Trophoblast cell (in vitro differentiated cells and primary cell): ENCODE measurements at regions not wholly inside any gene's neighbourhood (a gene's known extent, or its start where the extent isn't known, plus 50 kb on each side); places are given as distances from the start of the nearest gene placed in this dataset.

ENCODE experiments used
- DNase-seq, 2 donors: peaks; one replicate each; pipeline ENCODE4 v3.0.0-alpha.2; 2016
- H2AFZ ChIP-seq: 2 replicates; pipeline ENCODE4 v1.6.1; 2013; ENCODE audit warnings: low read length, moderate library complexity, mild to moderate bottlenecking; ENCODE audit not compliant: insufficient read depth, poor library complexity
- H2AK5ac ChIP-seq: 2 replicates; pipeline ENCODE4 v1.6.1; 2013; ENCODE audit warnings: mild to moderate bottlenecking, low read length
- H2BK120ac ChIP-seq: 2 replicates; pipeline ENCODE4 v1.6.1; 2013; ENCODE audit warnings: low read length, mild to moderate bottlenecking, moderate library complexity; ENCODE audit not compliant: insufficient read depth, poor library complexity
- H2BK12ac ChIP-seq: 2 replicates; pipeline ENCODE4 v1.6.1; 2013; ENCODE audit warnings: mild to moderate bottlenecking, low read length, moderate library complexity
- H2BK5ac ChIP-seq: 2 replicates; pipeline ENCODE4 v1.6.1; 2013; ENCODE audit warnings: low read length, low read depth, moderate library complexity, mild to moderate bottlenecking; ENCODE audit not compliant: poor library complexity
- H3K14ac ChIP-seq: 2 replicates; pipeline ENCODE4 v1.6.1; 2013; ENCODE audit warnings: mild to moderate bottlenecking, low read length
- H3K18ac ChIP-seq: 2 replicates; pipeline ENCODE4 v1.6.1; 2013; ENCODE audit warnings: mild to moderate bottlenecking, low read length
- H3K23ac ChIP-seq: 2 replicates; pipeline ENCODE4 v1.6.1; 2013; ENCODE audit warnings: low read length
- H3K27ac ChIP-seq: 2 replicates; pipeline ENCODE4 v1.5.1; 2013; ENCODE audit warnings: low read depth, mild to moderate bottlenecking, inconsistent platforms, low read length, moderate library complexity
- H3K27me3 ChIP-seq: 2 replicates; pipeline ENCODE4 v1.6.1; 2013; ENCODE audit warnings: inconsistent platforms, mild to moderate bottlenecking, low read length, moderate library complexity; ENCODE audit not compliant: insufficient read depth
- H3K36me3 ChIP-seq, 2 experiments: 1 replicate in 1 of 2; 2 replicates in 1 of 2; pipeline ENCODE4 v1.6.1; 2013; ENCODE audit warnings: low read length in 2 of 2, mild to moderate bottlenecking in 2 of 2, moderate library complexity in 1 of 2; ENCODE audit not compliant: insufficient read depth in 2 of 2, control insufficient read depth in 1 of 2
- H3K4ac ChIP-seq: 2 replicates; pipeline ENCODE4 v1.6.1; 2013; ENCODE audit warnings: low read depth, mild to moderate bottlenecking, low read length, moderate library complexity
- H3K4me1 ChIP-seq, 2 experiments: 1 replicate in 1 of 2; 2 replicates in 1 of 2; pipeline ENCODE4 v1.6.1; 2013; ENCODE audit warnings: low read length in 2 of 2, mild to moderate bottlenecking in 2 of 2, moderate library complexity in 1 of 2; ENCODE audit not compliant: insufficient read depth in 2 of 2, control insufficient read depth in 1 of 2
- H3K4me2 ChIP-seq: 2 replicates; pipeline ENCODE4 v1.6.1; 2013; ENCODE audit warnings: inconsistent platforms, mild to moderate bottlenecking, low read length, moderate library complexity
- H3K4me3 ChIP-seq: 2 replicates; pipeline ENCODE4 v1.5.1; 2013; ENCODE audit warnings: mild to moderate bottlenecking, low read depth, low read length, inconsistent platforms
- H3K79me1 ChIP-seq: one replicate; pipeline ENCODE4 v1.6.1; 2013; ENCODE audit warnings: low read length
- H3K79me2 ChIP-seq: 2 replicates; pipeline ENCODE4 v1.6.1; 2013; ENCODE audit warnings: low read length, mild to moderate bottlenecking; ENCODE audit not compliant: control insufficient read depth, insufficient read depth, poor library complexity
- H3K9ac ChIP-seq: 2 replicates; pipeline ENCODE4 v1.6.1; 2013; ENCODE audit warnings: mild to moderate bottlenecking, low read length
- H3K9me3 ChIP-seq: 2 replicates; pipeline ENCODE4 v1.6.1; 2013; ENCODE audit warnings: low read depth, mild to moderate bottlenecking, control low read depth, inconsistent platforms, low read length; ENCODE audit not compliant: insufficient read depth
- H4K12ac ChIP-seq: 2 replicates; pipeline ENCODE4 v1.6.1; 2013; ENCODE audit warnings: low read depth, mild to moderate bottlenecking, low read length, moderate library complexity
- H4K8ac ChIP-seq: 2 replicates; pipeline ENCODE4 v1.6.1; 2013; ENCODE audit warnings: low read depth, mild to moderate bottlenecking, low read length, moderate library complexity
- H4K91ac ChIP-seq: one replicate; pipeline ENCODE4 v1.6.1; 2013; ENCODE audit warnings: low read depth, mild to moderate bottlenecking, low read length, moderate library complexity
- WGBS: extraction: QIAGEN DNeasy Blood & Tissue Kit; methylation state at CpG from one replicate; pipeline ENCODE4 v1.1.7; 2013; ENCODE audit warnings: missing lambda C conversion rate; ENCODE audit not compliant: insufficient read length, insufficient coverage; ENCODE audit errors: extremely low coverage; 5-methylcytosine and 5-hydroxymethylcytosine counted together

GRCh38 chr4:119684463-119684862 is 55.9 kb upstream of the PDE5A start:
- Histone ChIP-seq H3K4me1 (no peaks in the 10 kb centered on the region), H4K12ac (no peak overlapping the region), H3K4me3 (no peak overlapping the region), H2AFZ (no peak overlapping the region), H2BK5ac (no peak overlapping the region), H3K23ac (no peak overlapping the region), H4K91ac (no peak overlapping the region), H3K9me3 (no peaks in the 10 kb centered on the region), H3K79me1 (no peaks in the 10 kb centered on the region), H3K4ac (no peak overlapping the region), H3K36me3 (no peaks in the 10 kb centered on the region), H2AK5ac (no peak overlapping the region), H3K18ac (no peak overlapping the region), H3K79me2 (no peaks in the 10 kb centered on the region), H3K14ac (no peak overlapping the region), H3K9ac (no peak overlapping the region), H4K8ac (no peak overlapping the region), H3K4me2 (no peak overlapping the region), H2BK120ac (no peak overlapping the region), H3K27ac (no peak overlapping the region), H3K27me3 (no peaks in the 10 kb centered on the region), H2BK12ac (no peak overlapping the region)
- WGBS, result no CpG with 5 or more reads among the region's 4 CpGs
- no peak for DNase-seq

- H3K9ac ChIP-seq, result no peak overlapping the region
- H4K12ac ChIP-seq, result no peak overlapping the region
- no peak overlapping the region for H3K18ac ChIP-seq
- H3K27ac ChIP-seq, result no peak overlapping the region
- no peak overlapping the region for H3K4me3 ChIP-seq
- no peaks in the 10 kb centered on the region for H3K9me3 ChIP-seq
- no CpG with 5 or more reads among the region's 1 CpG for WGBS
- H3K79me2 ChIP-seq, result no peaks in the 10 kb centered on the region
- H2BK120ac ChIP-seq, result no peak overlapping the region
- H3K27me3 ChIP-seq, result no peaks in the 10 kb centered on the region
- no peak overlapping the region for H4K8ac ChIP-seq
- H3K23ac ChIP-seq, result no peak overlapping the region
- no peak overlapping the region for H3K14ac ChIP-seq
- no peak overlapping the region for H4K91ac ChIP-seq
- no peak overlapping the region for H2AFZ ChIP-seq
- no peaks in the 10 kb centered on the region for H3K79me1 ChIP-seq
- no peak for DNase-seq
- H3K36me3 ChIP-seq, result no peaks in the 10 kb centered on the region
- H3K4me2 ChIP-seq, result no peak overlapping the region
- no peak overlapping the region for H2BK12ac ChIP-seq
- no peak overlapping the region for H3K4ac ChIP-seq
- no peak overlapping the region for H2BK5ac ChIP-seq
- H3K4me1 ChIP-seq, result no peaks in the 10 kb centered on the region
- no peak overlapping the region for H2AK5ac ChIP-seq
These were observed 54.9 kb upstream of the PDE5A start for GRCh38 chr4:119683518-119683917.

- Histone ChIP-seq H3K27me3 (no peaks in the 10 kb centered on the region), H2BK12ac (no peak overlapping the region), H3K9ac (no peak overlapping the region), H2BK5ac (no peak overlapping the region), H4K8ac (no peak overlapping the region), H3K4me3 (no peak overlapping the region), H3K18ac (no peak overlapping the region), H3K4me1 (no peaks in the 10 kb centered on the region), H3K36me3 (no peaks in the 10 kb centered on the region), H2AK5ac (no peak overlapping the region), H3K23ac (no peak overlapping the region), H2AFZ (no peak overlapping the region), H3K79me2 (no peaks in the 10 kb centered on the region), H3K27ac (no peak overlapping the region), H4K91ac (no peak overlapping the region), H3K4ac (no peak overlapping the region), H3K4me2 (no peak overlapping the region), H3K79me1 (no peaks in the 10 kb centered on the region), H4K12ac (no peak overlapping the region), H2BK120ac (no peak overlapping the region), H3K9me3 (no peaks in the 10 kb centered on the region), H3K14ac (no peak overlapping the region)
- no CpG with 5 or more reads among the region's 2 CpGs for WGBS
- no peak for DNase-seq
These were observed 53.5 kb upstream of the PDE5A start for GRCh38 chr4:119682099-119682498.

- H3K36me3 ChIP-seq, result no peaks in the 10 kb centered on the region
- no peak overlapping the region for H3K14ac ChIP-seq
- no peak overlapping the region for H4K91ac ChIP-seq
- no peak overlapping the region for H3K23ac ChIP-seq
- no peak for DNase-seq
- no peak overlapping the region for H3K27ac ChIP-seq
- H4K12ac ChIP-seq, result no peak overlapping the region
- H3K27me3 ChIP-seq, result no peaks in the 10 kb centered on the region
- no peak overlapping the region for H3K4ac ChIP-seq
- H3K9ac ChIP-seq, result no peak overlapping the region
- no peak overlapping the region for H3K4me2 ChIP-seq
- no peak overlapping the region for H2BK120ac ChIP-seq
- no peaks in the 10 kb centered on the region for H3K9me3 ChIP-seq
- H4K8ac ChIP-seq, result no peak overlapping the region
- WGBS, result no CpG with 5 or more reads among the region's 3 CpGs
- H3K18ac ChIP-seq, result no peak overlapping the region
- no peak overlapping the region for H3K4me3 ChIP-seq
- H2BK5ac ChIP-seq, result no peak overlapping the region
- H2AK5ac ChIP-seq, result no peak overlapping the region
- no peaks in the 10 kb centered on the region for H3K79me2 ChIP-seq
- H2BK12ac ChIP-seq, result no peak overlapping the region
- H2AFZ ChIP-seq, result no peak overlapping the region
- H3K79me1 ChIP-seq, result no peaks in the 10 kb centered on the region
- no peaks in the 10 kb centered on the region for H3K4me1 ChIP-seq
These were observed 50.6 kb upstream of the PDE5A start for GRCh38 chr4:119679251-119679650.
